PC-3 (cell line): ENCODE measurements at regions not wholly inside any gene's neighbourhood (a gene's known extent, or its start where the extent isn't known, plus 50 kb on each side); places are given as distances from the start of the nearest gene placed in this dataset.

ENCODE experiments used
- ATAC-seq: fragments of 200-7000 bp; cut with Tn5 transposase; 2 replicates; pipeline ENCODE4 v1.9.1; 2020; ENCODE audit warnings: mild to moderate bottlenecking, moderate library complexity
- BruUV-seq: library from RNA; stranded (reverse); fragments of 400-500 nt; replicated peaks from 2 replicates; lab custom pipeline; 2021; lab: Mats Ljungman, UMichigan
- CTCF ChIA-PET: fragments of 300-600 bp; sonication (Branson Sonifier 250); formaldehyde crosslinking; loops from one replicate; lab custom pipeline; 2022; ENCODE audit warnings: antibody characterized with exemption; lab: Charles Lee
- POLR2A ChIA-PET: fragments of 300-600 bp; sonication (Branson Sonifier 250); formaldehyde crosslinking; loops from one replicate; lab custom pipeline; 2022; ENCODE audit warnings: antibody characterized with exemption; ENCODE audit not compliant: unreplicated experiment; lab: Charles Lee
- DNase-seq: peaks from one replicate; pipeline ENCODE4 v3.0.0-alpha.2; 2015
- H2AFZ ChIP-seq: fragments of 300-600 bp; sonication (generic); 2 replicates; pipeline ENCODE4 v1.6.0; 2016; ENCODE audit warnings: antibody characterized with exemption, low read length
- H3F3A ChIP-seq: fragments of 300-600 bp; sonication (generic); one replicate; pipeline ENCODE4 v1.6.0; 2017; ENCODE audit warnings: antibody characterized with exemption, low read length, control low read depth, mild to moderate bottlenecking; ENCODE audit not compliant: unreplicated experiment
- H3K27ac ChIP-seq: fragments of 300-600 bp; sonication (generic); 2 replicates; pipeline ENCODE4 v1.5.1; 2016; ENCODE audit warnings: mild to moderate bottlenecking, low read length
- H3K27me3 ChIP-seq: fragments of 300-600 bp; sonication (generic); 2 replicates; pipeline ENCODE4 v1.6.1; 2016; ENCODE audit warnings: low read length, mixed read lengths
- H3K36me3 ChIP-seq: fragments of 300-600 bp; sonication (generic); 2 replicates; pipeline ENCODE4 v1.6.1; 2016; ENCODE audit warnings: low read depth, mixed run types, low read length, mixed read lengths
- H3K4me1 ChIP-seq: fragments of 300-600 bp; sonication (generic); 2 replicates; pipeline ENCODE4 v1.5.1; 2016; ENCODE audit warnings: low read length; ENCODE audit not compliant: insufficient read depth
- H3K4me2 ChIP-seq: fragments of 300-600 bp; sonication (generic); 2 replicates; pipeline ENCODE4 v1.6.0; 2016; ENCODE audit warnings: low read length
- H3K4me3 ChIP-seq: fragments of 300-600 bp; sonication (generic); 2 replicates; pipeline ENCODE4 v1.5.1; 2016; ENCODE audit warnings: mild to moderate bottlenecking, low read length, mixed read lengths
- H3K79me2 ChIP-seq: fragments of 300-600 bp; sonication (generic); 2 replicates; pipeline ENCODE4 v1.6.1; 2017; ENCODE audit warnings: low read length, mixed read lengths
- H3K9ac ChIP-seq: fragments of 300-600 bp; sonication (generic); 2 replicates; pipeline ENCODE4 v1.6.0; 2016; ENCODE audit warnings: mild to moderate bottlenecking, low read length
- H3K9me2 ChIP-seq: fragments of 300-600 bp; sonication (generic); replicated peaks from 2 replicates; pipeline ENCODE4 v1.6.1; 2016; ENCODE audit warnings: mixed run types, low read length, mixed read lengths
- H3K9me3 ChIP-seq: fragments of 300-600 bp; sonication (generic); 2 replicates; pipeline ENCODE4 v1.6.1; 2016; ENCODE audit warnings: low read length, mixed read lengths
- H4K20me1 ChIP-seq: fragments of 300-600 bp; sonication (generic); 2 replicates; pipeline ENCODE4 v1.6.1; 2016; ENCODE audit warnings: low read length, mixed read lengths
- CTCF ChIP-seq: fragments of 300-600 bp; sonication (generic); conservative IDR thresholded peaks from 2 replicates; pipeline ENCODE4 v1.5.1; 2017; ENCODE audit warnings: antibody characterized with exemption, low read depth, mild to moderate bottlenecking, low read length
- EZH2 ChIP-seq: fragments of 300-600 bp; sonication (generic); IDR thresholded peaks from one replicate; pipeline ENCODE4 v1.6.1; 2017; ENCODE audit warnings: antibody characterized with exemption, mild to moderate bottlenecking, low read length; ENCODE audit not compliant: unreplicated experiment
- EZH2phosphoT487 ChIP-seq: fragments of 300-600 bp; sonication (generic); IDR thresholded peaks from 2 replicates; pipeline ENCODE4 v1.6.1; 2018; ENCODE audit warnings: mild to moderate bottlenecking, antibody characterized with exemption, low read length, borderline replicate concordance
- intact Hi-C: fragments of 100-400 bp; cut with micrococcal nuclease; formaldehyde crosslinking; loops from 2 replicates; pipeline ENCODE4 v1.9.0; 2023

GRCh38 chr5:71894091-71894490, 175.0 kb downstream of the CARTPT start:
- ChIA-PET CTCF (no interaction called here), POLR2A (no interaction called here)
- BruUV-seq, result no TSS peak
- no peaks in the 10 kb centered on the region for H3F3A ChIP-seq
- no peaks in the 10 kb centered on the region for H3K27me3 ChIP-seq
- H3K9ac ChIP-seq, result no peak overlapping the region
- no peaks in the 10 kb centered on the region for H3K9me2 ChIP-seq
- H3K36me3 ChIP-seq, result no peaks in the 10 kb centered on the region
- H3K4me2 ChIP-seq, result no peak overlapping the region
- no peaks in the 10 kb centered on the region for H4K20me1 ChIP-seq
- no peaks in the 10 kb centered on the region for H3K9me3 ChIP-seq
- DNase-seq, result no peak
- TF ChIP-seq EZH2 (no peak), EZH2phosphoT487 (no peak), CTCF (no peak)
- ATAC-seq, result no peak
- H2AFZ ChIP-seq, result no peak overlapping the region
- H3K4me3 ChIP-seq, result no peak overlapping the region
- no peaks in the 10 kb centered on the region for H3K79me2 ChIP-seq
- H3K4me1 ChIP-seq, result no peaks in the 10 kb centered on the region
- intact Hi-C loops, result no loop called here
- no peak overlapping the region for H3K27ac ChIP-seq

DNA sequence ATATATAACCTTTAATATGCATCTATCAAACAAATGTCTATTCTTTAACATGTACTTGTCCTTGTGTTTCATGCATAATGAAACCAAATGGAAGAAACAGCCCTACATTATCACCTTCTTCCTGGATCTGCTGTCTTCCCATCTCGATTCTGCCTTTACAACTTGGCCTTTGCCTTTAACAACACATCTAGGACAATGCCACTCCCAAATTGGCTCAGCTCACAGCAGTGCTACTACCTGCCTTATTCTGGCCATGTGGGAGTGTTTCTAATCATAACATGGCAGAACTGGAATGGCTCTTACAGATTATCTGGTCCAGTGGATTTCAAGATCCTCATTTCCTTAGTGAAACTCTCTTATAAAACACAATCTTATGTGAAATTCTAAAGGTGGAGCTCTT, 176.5 kb downstream of the CARTPT start:
- TF ChIP-seq CTCF (no peak), EZH2 (no peak), EZH2phosphoT487 (no peak)
- Histone ChIP-seq H2AFZ (no peak overlapping the region), H3K4me2 (no peak overlapping the region), H3K9ac (no peak overlapping the region), H3K9me3 (no peaks in the 10 kb centered on the region), H3K4me1 (no peaks in the 10 kb centered on the region), H3K27ac (no peak overlapping the region), H3K36me3 (no peaks in the 10 kb centered on the region), H3K27me3 (no peaks in the 10 kb centered on the region), H3K79me2 (no peaks in the 10 kb centered on the region), H3K4me3 (no peak overlapping the region), H4K20me1 (no peaks in the 10 kb centered on the region), H3K9me2 (no peaks in the 10 kb centered on the region), H3F3A (no peaks in the 10 kb centered on the region)
- POLR2A ChIA-PET, result no interaction called here
- DNase-seq (no peak), ATAC-seq (no peak)
- intact Hi-C loops, result no loop called here
- CTCF ChIA-PET, result no interaction called here
- BruUV-seq, result no TSS peak

- no peak for ATAC-seq
- peak; percentile 59 for DNase-seq
- no TSS peak for BruUV-seq
These were observed 180.8 kb downstream of the CARTPT start for GRCh38 chr5:71899865-71900342.

More at GRCh38 chr5:71899865-71900342, 180.8 kb downstream of the CARTPT start:
- no peaks in the 10 kb centered on the region for H3K9me3 ChIP-seq
- POLR2A ChIA-PET, result no interaction called here
- H3K4me3 ChIP-seq, result no peak overlapping the region
- no peaks in the 10 kb centered on the region for H3K36me3 ChIP-seq
- CTCF ChIA-PET, result no interaction called here
- no peaks in the 10 kb centered on the region for H3K27me3 ChIP-seq
- no peaks in the 10 kb centered on the region for H3F3A ChIP-seq
- H3K9me2 ChIP-seq, result no peaks in the 10 kb centered on the region
- 0 out of 2 replicates have a peak overlapping the region, but pooled peaks have one; percentile 26 for H3K4me2 ChIP-seq
- H3K27ac ChIP-seq, result peak overlapping the region; percentile 61
- H4K20me1 ChIP-seq, result no peaks in the 10 kb centered on the region
- no peak overlapping the region for H2AFZ ChIP-seq
- no peak for TF ChIP-seq EZH2
- no peak for TF ChIP-seq CTCF
- TF ChIP-seq EZH2phosphoT487, result no peak
- intact Hi-C loops, result no loop called here
- no peaks in the 10 kb centered on the region for H3K4me1 ChIP-seq
- no peaks in the 10 kb centered on the region for H3K79me2 ChIP-seq
- no peak overlapping the region for H3K9ac ChIP-seq
